ENCODE measurements at regions not wholly inside any gene's neighbourhood (a gene's known extent, or its start where the extent isn't known, plus 50 kb on each side); places are given as distances from the start of the nearest gene placed in this dataset.

- TF ChIP-seq, protein P1, sequence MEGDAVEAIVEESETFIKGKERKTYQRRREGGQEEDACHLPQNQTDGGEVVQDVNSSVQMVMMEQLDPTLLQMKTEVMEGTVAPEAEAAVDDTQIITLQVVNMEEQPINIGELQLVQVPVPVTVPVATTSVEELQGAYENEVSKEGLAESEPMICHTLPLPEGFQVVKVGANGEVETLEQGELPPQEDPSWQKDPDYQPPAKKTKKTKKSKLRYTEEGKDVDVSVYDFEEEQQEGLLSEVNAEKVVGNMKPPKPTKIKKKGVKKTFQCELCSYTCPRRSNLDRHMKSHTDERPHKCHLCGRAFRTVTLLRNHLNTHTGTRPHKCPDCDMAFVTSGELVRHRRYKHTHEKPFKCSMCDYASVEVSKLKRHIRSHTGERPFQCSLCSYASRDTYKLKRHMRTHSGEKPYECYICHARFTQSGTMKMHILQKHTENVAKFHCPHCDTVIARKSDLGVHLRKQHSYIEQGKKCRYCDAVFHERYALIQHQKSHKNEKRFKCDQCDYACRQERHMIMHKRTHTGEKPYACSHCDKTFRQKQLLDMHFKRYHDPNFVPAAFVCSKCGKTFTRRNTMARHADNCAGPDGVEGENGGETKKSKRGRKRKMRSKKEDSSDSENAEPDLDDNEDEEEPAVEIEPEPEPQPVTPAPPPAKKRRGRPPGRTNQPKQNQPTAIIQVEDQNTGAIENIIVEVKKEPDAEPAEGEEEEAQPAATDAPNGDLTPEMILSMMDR (conservative IDR thresholded peaks at IDR 0.05 in 1 of 2, IDR thresholded peaks at IDR 0.05 in 1 of 2; ENCODE audit: low read depth in 1 of 2, low read length in 2 of 2), result no peak
- TF ChIP-seq EZH2 (IDR thresholded peaks at IDR 0.05; ENCODE audit: low read length, missing control alignments), result no peak
Measured at GRCh38 chr15:77838595-77838994, 205.9 kb upstream of the LINGO1 start.
